ENCODE measurements at regions not wholly inside any gene's neighbourhood (a gene's known extent, or its start where the extent isn't known, plus 50 kb on each side); places are given as distances from the start of the nearest gene placed in this dataset.

DNA sequence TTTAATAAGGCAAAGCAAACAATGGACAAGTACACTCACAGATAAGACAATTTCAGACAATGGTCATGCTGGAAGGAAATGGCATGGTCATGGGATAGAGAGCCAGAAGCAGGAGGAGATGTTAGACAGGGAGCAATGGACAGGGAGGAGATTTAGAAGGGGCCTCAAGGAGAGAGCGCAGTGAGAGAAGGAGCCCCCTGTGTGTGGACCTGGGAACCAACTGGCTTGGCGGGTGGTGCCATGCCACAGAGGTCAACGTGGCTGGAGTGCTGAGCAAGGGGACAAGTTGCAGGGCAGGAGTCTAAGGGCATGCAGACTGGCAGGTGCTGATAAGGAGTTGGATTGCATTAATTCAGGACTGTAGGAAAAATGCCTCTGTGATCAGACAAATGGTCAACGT is 75.3 kb upstream of the UQCRFS1 start:
- TF ChIP-seq TCF12 (IDR thresholded peaks at IDR 0.05; ENCODE audit: low read depth) (no peak), TEAD4 (IDR thresholded peaks at IDR 0.05) (no peak), EP300 (IDR thresholded peaks at IDR 0.05; ENCODE audit: borderline replicate concordance) (no peak), TAF1 (IDR thresholded peaks at IDR 0.05; ENCODE audit: low read depth) (no peak), YY1 (IDR thresholded peaks at IDR 0.05; ENCODE audit: low read depth) (no peak), CEBPB (IDR thresholded peaks at IDR 0.05) (no peak), ZBTB7A (IDR thresholded peaks at IDR 0.05; ENCODE audit: low read depth) (no peak)
- TF ChIP-seq, protein P1, sequence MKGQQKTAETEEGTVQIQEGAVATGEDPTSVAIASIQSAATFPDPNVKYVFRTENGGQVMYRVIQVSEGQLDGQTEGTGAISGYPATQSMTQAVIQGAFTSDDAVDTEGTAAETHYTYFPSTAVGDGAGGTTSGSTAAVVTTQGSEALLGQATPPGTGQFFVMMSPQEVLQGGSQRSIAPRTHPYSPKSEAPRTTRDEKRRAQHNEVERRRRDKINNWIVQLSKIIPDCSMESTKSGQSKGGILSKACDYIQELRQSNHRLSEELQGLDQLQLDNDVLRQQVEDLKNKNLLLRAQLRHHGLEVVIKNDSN (IDR thresholded peaks at IDR 0.05): no peak
- TF ChIP-seq, protein P2, sequence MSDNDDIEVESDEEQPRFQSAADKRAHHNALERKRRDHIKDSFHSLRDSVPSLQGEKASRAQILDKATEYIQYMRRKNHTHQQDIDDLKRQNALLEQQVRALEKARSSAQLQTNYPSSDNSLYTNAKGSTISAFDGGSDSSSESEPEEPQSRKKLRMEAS (IDR thresholded peaks at IDR 0.05): no peak
- TF ChIP-seq, protein P3, sequence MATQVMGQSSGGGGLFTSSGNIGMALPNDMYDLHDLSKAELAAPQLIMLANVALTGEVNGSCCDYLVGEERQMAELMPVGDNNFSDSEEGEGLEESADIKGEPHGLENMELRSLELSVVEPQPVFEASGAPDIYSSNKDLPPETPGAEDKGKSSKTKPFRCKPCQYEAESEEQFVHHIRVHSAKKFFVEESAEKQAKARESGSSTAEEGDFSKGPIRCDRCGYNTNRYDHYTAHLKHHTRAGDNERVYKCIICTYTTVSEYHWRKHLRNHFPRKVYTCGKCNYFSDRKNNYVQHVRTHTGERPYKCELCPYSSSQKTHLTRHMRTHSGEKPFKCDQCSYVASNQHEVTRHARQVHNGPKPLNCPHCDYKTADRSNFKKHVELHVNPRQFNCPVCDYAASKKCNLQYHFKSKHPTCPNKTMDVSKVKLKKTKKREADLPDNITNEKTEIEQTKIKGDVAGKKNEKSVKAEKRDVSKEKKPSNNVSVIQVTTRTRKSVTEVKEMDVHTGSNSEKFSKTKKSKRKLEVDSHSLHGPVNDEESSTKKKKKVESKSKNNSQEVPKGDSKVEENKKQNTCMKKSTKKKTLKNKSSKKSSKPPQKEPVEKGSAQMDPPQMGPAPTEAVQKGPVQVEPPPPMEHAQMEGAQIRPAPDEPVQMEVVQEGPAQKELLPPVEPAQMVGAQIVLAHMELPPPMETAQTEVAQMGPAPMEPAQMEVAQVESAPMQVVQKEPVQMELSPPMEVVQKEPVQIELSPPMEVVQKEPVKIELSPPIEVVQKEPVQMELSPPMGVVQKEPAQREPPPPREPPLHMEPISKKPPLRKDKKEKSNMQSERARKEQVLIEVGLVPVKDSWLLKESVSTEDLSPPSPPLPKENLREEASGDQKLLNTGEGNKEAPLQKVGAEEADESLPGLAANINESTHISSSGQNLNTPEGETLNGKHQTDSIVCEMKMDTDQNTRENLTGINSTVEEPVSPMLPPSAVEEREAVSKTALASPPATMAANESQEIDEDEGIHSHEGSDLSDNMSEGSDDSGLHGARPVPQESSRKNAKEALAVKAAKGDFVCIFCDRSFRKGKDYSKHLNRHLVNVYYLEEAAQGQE (IDR thresholded peaks at IDR 0.05; ENCODE audit: low read depth): no peak
